KMS-11 (cell line): ENCODE measurements at regions not wholly inside any gene's neighbourhood (a gene's known extent, or its start where the extent isn't known, plus 50 kb on each side); places are given as distances from the start of the nearest gene placed in this dataset.

ENCODE experiments used
- H2AFZ ChIP-seq: fragments of 200-600 bp; sonication (generic); 2 replicates; pipeline ENCODE4 v1.6.1; 2016; ENCODE audit warnings: antibody characterized with exemption, mixed run types, low read depth
- H3K27ac ChIP-seq: fragments of 200-600 bp; sonication (generic); 2 replicates; pipeline ENCODE4 v1.6.1; 2016; ENCODE audit warnings: mild to moderate bottlenecking, mixed run types
- H3K27me3 ChIP-seq: fragments of 200-600 bp; sonication (generic); 2 replicates; pipeline ENCODE4 v1.6.1; 2017; ENCODE audit warnings: mild to moderate bottlenecking, low read depth, mixed run types, moderate library complexity; ENCODE audit not compliant: insufficient read depth
- H3K36me3 ChIP-seq: fragments of 200-600 bp; sonication (generic); 2 replicates; pipeline ENCODE4 v1.6.1; 2017; ENCODE audit warnings: mild to moderate bottlenecking, mixed run types; ENCODE audit not compliant: insufficient read depth
- H3K4me1 ChIP-seq: fragments of 200-600 bp; sonication (generic); 2 replicates; pipeline ENCODE4 v1.6.1; 2016; ENCODE audit warnings: mild to moderate bottlenecking, low read depth, mixed run types; ENCODE audit not compliant: poor library complexity, severe bottlenecking
- H3K4me2 ChIP-seq: fragments of 200-600 bp; sonication (generic); 2 replicates; pipeline ENCODE4 v1.7.0; 2016; ENCODE audit warnings: mild to moderate bottlenecking, mixed run types
- H3K4me3 ChIP-seq: fragments of 200-600 bp; sonication (generic); IDR thresholded peaks from 2 replicates; pipeline ENCODE4 v1.6.1; 2017; ENCODE audit warnings: low read depth, low read length, mixed read lengths; ENCODE audit not compliant: insufficient read depth
- H3K79me2 ChIP-seq: fragments of 200-600 bp; sonication (generic); 2 replicates; pipeline ENCODE4 v1.6.1; 2016; ENCODE audit warnings: low read depth, mixed run types; ENCODE audit not compliant: insufficient read depth
- H3K9ac ChIP-seq: fragments of 200-600 bp; sonication (generic); 2 replicates; pipeline ENCODE4 v1.6.1; 2016; ENCODE audit warnings: mild to moderate bottlenecking, mixed run types
- H4K20me1 ChIP-seq: fragments of 200-600 bp; sonication (generic); 2 replicates; pipeline ENCODE4 v1.6.1; 2016; ENCODE audit warnings: mild to moderate bottlenecking, mixed run types; ENCODE audit not compliant: insufficient read depth
- TF ChIP-seq, protein P1 (sequence below): fragments of 200-600 bp; sonication (generic); conservative IDR thresholded peaks from 2 replicates; pipeline ENCODE4 v1.6.1; 2017; ENCODE audit warnings: low read depth, mild to moderate bottlenecking, antibody characterized with exemption, low read length, moderate library complexity, mixed read lengths

- no peak overlapping the region for H3K9ac ChIP-seq
- TF ChIP-seq, protein P1, sequence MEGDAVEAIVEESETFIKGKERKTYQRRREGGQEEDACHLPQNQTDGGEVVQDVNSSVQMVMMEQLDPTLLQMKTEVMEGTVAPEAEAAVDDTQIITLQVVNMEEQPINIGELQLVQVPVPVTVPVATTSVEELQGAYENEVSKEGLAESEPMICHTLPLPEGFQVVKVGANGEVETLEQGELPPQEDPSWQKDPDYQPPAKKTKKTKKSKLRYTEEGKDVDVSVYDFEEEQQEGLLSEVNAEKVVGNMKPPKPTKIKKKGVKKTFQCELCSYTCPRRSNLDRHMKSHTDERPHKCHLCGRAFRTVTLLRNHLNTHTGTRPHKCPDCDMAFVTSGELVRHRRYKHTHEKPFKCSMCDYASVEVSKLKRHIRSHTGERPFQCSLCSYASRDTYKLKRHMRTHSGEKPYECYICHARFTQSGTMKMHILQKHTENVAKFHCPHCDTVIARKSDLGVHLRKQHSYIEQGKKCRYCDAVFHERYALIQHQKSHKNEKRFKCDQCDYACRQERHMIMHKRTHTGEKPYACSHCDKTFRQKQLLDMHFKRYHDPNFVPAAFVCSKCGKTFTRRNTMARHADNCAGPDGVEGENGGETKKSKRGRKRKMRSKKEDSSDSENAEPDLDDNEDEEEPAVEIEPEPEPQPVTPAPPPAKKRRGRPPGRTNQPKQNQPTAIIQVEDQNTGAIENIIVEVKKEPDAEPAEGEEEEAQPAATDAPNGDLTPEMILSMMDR = no peak
- H3K36me3 ChIP-seq = no peaks in the 10 kb centered on the region
- no peak overlapping the region for H3K4me2 ChIP-seq
- H3K4me3 ChIP-seq = no peak overlapping the region
- H3K27me3 ChIP-seq = no peaks in the 10 kb centered on the region
- no peak overlapping the region for H3K27ac ChIP-seq
- H2AFZ ChIP-seq = no peak overlapping the region
- no peaks in the 10 kb centered on the region for H3K79me2 ChIP-seq
- H3K4me1 ChIP-seq = no peaks in the 10 kb centered on the region
- no peaks in the 10 kb centered on the region for H4K20me1 ChIP-seq
Measured at GRCh38 chr1:166703141-166703540, 136.1 kb upstream of the POGK start.

DNA sequence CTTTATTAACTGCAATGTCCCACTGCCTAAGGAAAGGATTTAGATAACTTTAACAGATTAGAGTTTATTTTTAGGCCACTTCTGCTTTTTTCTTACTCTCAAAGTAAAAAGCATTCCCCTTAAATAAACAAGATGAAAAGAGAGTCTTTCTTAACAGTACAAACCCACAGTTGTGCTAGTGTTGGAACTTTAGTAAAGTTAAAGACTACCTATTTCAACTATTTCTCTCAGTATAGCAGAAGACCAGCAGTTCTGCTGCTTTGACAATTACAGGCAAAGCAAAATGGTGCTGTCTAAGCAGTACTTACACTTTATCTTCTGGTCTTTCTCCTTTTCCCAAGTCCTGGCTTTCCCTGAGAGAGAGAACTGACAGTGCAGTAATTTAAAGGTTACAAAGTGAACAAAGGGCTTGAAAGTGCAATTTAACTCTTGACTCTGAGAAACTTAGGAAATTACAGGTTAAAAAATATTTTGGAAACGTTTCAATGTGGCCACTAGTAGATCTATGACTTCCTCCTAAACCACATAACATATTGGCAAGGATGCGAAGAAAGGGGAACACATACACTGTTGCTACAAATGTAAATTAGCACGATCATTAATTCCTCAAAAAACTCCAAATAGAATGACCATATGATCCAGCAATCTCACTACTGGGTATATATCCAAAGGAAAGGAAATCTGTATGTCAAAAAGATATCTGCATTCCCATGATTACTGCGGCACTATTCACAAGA is 135.4 kb upstream of the POGK start:
- Histone ChIP-seq H3K79me2 (no peaks in the 10 kb centered on the region), H4K20me1 (no peaks in the 10 kb centered on the region), H3K4me2 (no peak overlapping the region), H3K9ac (no peak overlapping the region), H3K36me3 (no peaks in the 10 kb centered on the region), H3K4me3 (no peak overlapping the region), H3K27me3 (no peaks in the 10 kb centered on the region), H3K27ac (no peak overlapping the region), H3K4me1 (no peaks in the 10 kb centered on the region), H2AFZ (no peak overlapping the region)
- TF ChIP-seq, protein P1 = no peak

DNA sequence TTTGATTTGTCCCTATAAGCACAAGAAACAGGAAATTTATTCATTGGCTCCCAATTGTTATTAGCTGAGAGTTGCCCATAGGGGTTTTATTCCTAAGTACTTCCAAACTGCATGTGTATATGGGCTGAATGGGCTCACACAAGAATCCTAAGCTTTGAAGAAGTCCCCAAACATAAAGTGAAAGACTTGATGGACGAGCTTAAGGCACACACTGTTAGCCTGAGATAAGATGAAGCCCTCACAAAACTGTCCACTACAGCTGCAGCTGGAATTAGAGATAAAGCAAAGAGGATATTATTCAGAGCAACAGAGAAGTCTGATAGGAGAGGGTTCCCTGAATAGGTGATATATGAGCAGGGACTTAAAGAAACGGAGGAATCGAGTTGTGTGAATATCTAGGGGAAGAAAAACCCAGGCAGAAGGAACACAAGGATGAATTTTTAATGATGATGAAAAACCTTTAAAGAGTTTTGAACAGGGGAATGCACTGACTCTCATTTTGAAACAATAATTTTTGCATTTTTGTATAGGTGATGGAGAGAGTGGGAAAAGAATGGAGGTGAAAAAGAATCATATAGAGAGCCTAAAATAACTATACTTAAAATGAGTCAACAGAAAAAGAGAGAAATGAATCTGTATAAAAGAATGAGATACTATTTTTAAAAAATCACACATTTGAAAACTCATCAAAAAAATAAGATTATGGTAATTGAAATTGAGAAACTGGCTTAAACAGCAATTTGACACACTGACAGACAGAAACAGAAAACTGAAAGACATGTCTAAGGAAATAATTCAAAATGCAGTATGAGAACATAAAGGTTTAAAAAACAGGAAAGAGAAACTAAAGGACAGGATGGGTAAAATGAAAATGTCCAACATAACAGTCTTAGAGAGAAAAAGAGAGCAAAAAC is 133.6 kb upstream of the POGK start:
- H3K4me3 ChIP-seq = no peak overlapping the region
- TF ChIP-seq, protein P1 = no peak
- H3K9ac ChIP-seq = no peak overlapping the region
- H2AFZ ChIP-seq = no peak overlapping the region
- H3K79me2 ChIP-seq = no peaks in the 10 kb centered on the region
- no peaks in the 10 kb centered on the region for H3K36me3 ChIP-seq
- no peak overlapping the region for H3K27ac ChIP-seq
- H3K4me1 ChIP-seq = no peaks in the 10 kb centered on the region
- no peaks in the 10 kb centered on the region for H3K27me3 ChIP-seq
- H3K4me2 ChIP-seq = no peak overlapping the region
- H4K20me1 ChIP-seq = no peaks in the 10 kb centered on the region

GRCh38 chr1:166716620-166717019 is 122.7 kb upstream of the POGK start:
- TF ChIP-seq, protein P1 = no peak
- no peaks in the 10 kb centered on the region for H3K36me3 ChIP-seq
- no peaks in the 10 kb centered on the region for H3K27me3 ChIP-seq
- H2AFZ ChIP-seq = no peak overlapping the region
- no peak overlapping the region for H3K9ac ChIP-seq
- no peak overlapping the region for H3K27ac ChIP-seq
- H3K4me2 ChIP-seq = no peak overlapping the region
- no peaks in the 10 kb centered on the region for H3K4me1 ChIP-seq
- H4K20me1 ChIP-seq = no peaks in the 10 kb centered on the region
- H3K79me2 ChIP-seq = no peaks in the 10 kb centered on the region
- no peak overlapping the region for H3K4me3 ChIP-seq
